Non-pigmented ciliary epithelial cell (primary cell): ENCODE measurements at regions not wholly inside any gene's neighbourhood (a gene's known extent, or its start where the extent isn't known, plus 50 kb on each side); places are given as distances from the start of the nearest gene placed in this dataset.

Source experiments
- DNase-seq: peaks from one replicate; pipeline ENCODE4 v3.0.0-alpha.2; 2010; ENCODE audit warnings: low read depth

- peak; percentile 36 for DNase-seq
These were observed 536.9 kb upstream of the WWC1 start for GRCh38 chr5:167754501-167755021.

GRCh38 chr5:167755420-167755819, 536.0 kb upstream of the WWC1 start:
- DNase-seq = no peak

GRCh38 chr5:167759057-167759821, 532.2 kb upstream of the WWC1 start:
- DNase-seq = no peak

- DNase-seq = no peak
These were observed 527.7 kb upstream of the WWC1 start for GRCh38 chr5:167763772-167764171.

- no peak for DNase-seq
These were observed 526.7 kb upstream of the WWC1 start for GRCh38 chr5:167764641-167765289.

- no peak for DNase-seq
These were observed 526.1 kb upstream of the WWC1 start for GRCh38 chr5:167765352-167765751.

- no peak for DNase-seq
These were observed 524.5 kb upstream of the WWC1 start for GRCh38 chr5:167766957-167767356.

- DNase-seq = no peak
These were observed 523.6 kb upstream of the WWC1 start for GRCh38 chr5:167767795-167768194.

- no peak for DNase-seq
These were observed 521.5 kb upstream of the WWC1 start for GRCh38 chr5:167769846-167770413.

- peak; percentile 63 for DNase-seq
These were observed 521.0 kb upstream of the WWC1 start for GRCh38 chr5:167770461-167770860.

GRCh38 chr5:167771571-167771970, 519.9 kb upstream of the WWC1 start:
- no peak for DNase-seq

GRCh38 chr5:167773668-167774301, 517.7 kb upstream of the WWC1 start:
- no peak for DNase-seq

GRCh38 chr5:167777746-167778145, 513.7 kb upstream of the WWC1 start:
- no peak for DNase-seq

- DNase-seq = no peak
These were observed 513.2 kb upstream of the WWC1 start for GRCh38 chr5:167778228-167778627.

- no peak for DNase-seq
These were observed 511.8 kb upstream of the WWC1 start for GRCh38 chr5:167779644-167780043.

GRCh38 chr5:167780177-167780576, 511.3 kb upstream of the WWC1 start:
- DNase-seq = no peak

- no peak for DNase-seq
These were observed 508.2 kb upstream of the WWC1 start for GRCh38 chr5:167783145-167783817.

- no peak for DNase-seq
These were observed 506.3 kb upstream of the WWC1 start for GRCh38 chr5:167785106-167785505.

GRCh38 chr5:167785901-167786300, 505.5 kb upstream of the WWC1 start:
- DNase-seq = no peak

- no peak for DNase-seq
These were observed 504.4 kb upstream of the WWC1 start for GRCh38 chr5:167786871-167787578.

- DNase-seq = no peak
These were observed 501.4 kb upstream of the WWC1 start for GRCh38 chr5:167790045-167790444.
